ENCODE measurements at regions not wholly inside any gene's neighbourhood (a gene's known extent, or its start where the extent isn't known, plus 50 kb on each side); places are given as distances from the start of the nearest gene placed in this dataset.

GRCh38 chr1:58312971-58313563 lies 233.5 kb downstream of the OMA1 start:
- no peak for TF ChIP-seq CTCF (IDR thresholded peaks at IDR 0.05; ENCODE audit: borderline replicate concordance, extremely low read depth, low read length, poor library complexity, severe bottlenecking)
- no peak for TF ChIP-seq EZH2 (IDR thresholded peaks at IDR 0.05; ENCODE audit: borderline replicate concordance, low read depth, low read length, severe bottlenecking)

Measured in DND-41 (cell line).